HL-60 (cell line): ENCODE measurements at regions not wholly inside any gene's neighbourhood (a gene's known extent, or its start where the extent isn't known, plus 50 kb on each side); places are given as distances from the start of the nearest gene placed in this dataset.

ENCODE experiments used
- DNase-seq, 2 experiments: peaks; one replicate each; pipeline ENCODE4 v3.0.0-alpha.2; 2010 to 2020; ENCODE audit warnings: low read depth in 1 of 2, low spot score in 1 of 2
- H3K27ac ChIP-seq: fragments of 250-450 bp; sonication (Bioruptor Pico); replicated peaks from 2 replicates; pipeline ENCODE4 v1.5.1; 2020; ENCODE audit warnings: mild to moderate bottlenecking, moderate library complexity
- H3K27me3 ChIP-seq: fragments of 250-450 bp; sonication (Bioruptor Pico); 2 replicates; pipeline ENCODE4 v1.5.1; 2021; ENCODE audit warnings: mild to moderate bottlenecking, moderate library complexity; ENCODE audit not compliant: insufficient read depth, poor library complexity, severe bottlenecking
- H3K4me3 ChIP-seq: replicated peaks from 2 replicates; pipeline ENCODE4 v1.5.1; 2011; ENCODE audit warnings: mild to moderate bottlenecking, control low read depth, low read length; ENCODE audit not compliant: insufficient read depth
- GABPA ChIP-seq: IDR thresholded peaks from 2 replicates; pipeline ENCODE4 v1.6.1; 2012; ENCODE audit warnings: low read depth
- POLR2AphosphoS5 ChIP-seq: IDR thresholded peaks from 2 replicates; pipeline ENCODE4 v1.6.1; 2012; ENCODE audit warnings: low read depth
- REST ChIP-seq: IDR thresholded peaks from 2 replicates; pipeline ENCODE4 v1.6.1; 2012; ENCODE audit warnings: low read depth; ENCODE audit not compliant: insufficient replicate concordance
- SPI1 ChIP-seq: IDR thresholded peaks from 2 replicates; pipeline ENCODE4 v1.6.1; 2012; ENCODE audit warnings: low read depth, mild to moderate bottlenecking, borderline replicate concordance
- TF ChIP-seq, protein P1 (sequence below): IDR thresholded peaks from one replicate; pipeline ENCODE4 v1.5.1; 2011; ENCODE audit warnings: low read length, control low read depth, inconsistent platforms; ENCODE audit not compliant: insufficient read depth

DNA sequence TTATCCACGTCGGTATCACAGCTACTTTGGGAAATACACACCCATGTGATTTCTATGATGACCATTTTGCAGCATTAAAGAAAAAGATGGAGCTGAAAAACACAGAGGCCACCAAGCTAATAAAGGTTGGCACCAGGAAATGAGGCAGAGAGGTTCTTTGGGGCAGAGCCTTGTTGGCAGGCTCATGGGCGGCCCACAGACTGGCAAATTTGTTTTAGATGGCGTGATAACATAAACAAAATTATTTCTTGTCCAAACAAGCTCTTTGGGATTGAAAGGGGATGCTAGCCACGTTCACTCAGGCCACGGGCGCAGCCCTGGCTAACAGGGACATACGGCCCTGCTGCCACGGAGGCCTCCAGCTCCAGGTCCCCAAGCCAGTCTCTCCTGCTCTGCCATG, 135.9 kb upstream of the ZMIZ1 start:
- no peaks in the 10 kb centered on the region for H3K27me3 ChIP-seq
- no peak for TF ChIP-seq REST
- TF ChIP-seq, protein P1, sequence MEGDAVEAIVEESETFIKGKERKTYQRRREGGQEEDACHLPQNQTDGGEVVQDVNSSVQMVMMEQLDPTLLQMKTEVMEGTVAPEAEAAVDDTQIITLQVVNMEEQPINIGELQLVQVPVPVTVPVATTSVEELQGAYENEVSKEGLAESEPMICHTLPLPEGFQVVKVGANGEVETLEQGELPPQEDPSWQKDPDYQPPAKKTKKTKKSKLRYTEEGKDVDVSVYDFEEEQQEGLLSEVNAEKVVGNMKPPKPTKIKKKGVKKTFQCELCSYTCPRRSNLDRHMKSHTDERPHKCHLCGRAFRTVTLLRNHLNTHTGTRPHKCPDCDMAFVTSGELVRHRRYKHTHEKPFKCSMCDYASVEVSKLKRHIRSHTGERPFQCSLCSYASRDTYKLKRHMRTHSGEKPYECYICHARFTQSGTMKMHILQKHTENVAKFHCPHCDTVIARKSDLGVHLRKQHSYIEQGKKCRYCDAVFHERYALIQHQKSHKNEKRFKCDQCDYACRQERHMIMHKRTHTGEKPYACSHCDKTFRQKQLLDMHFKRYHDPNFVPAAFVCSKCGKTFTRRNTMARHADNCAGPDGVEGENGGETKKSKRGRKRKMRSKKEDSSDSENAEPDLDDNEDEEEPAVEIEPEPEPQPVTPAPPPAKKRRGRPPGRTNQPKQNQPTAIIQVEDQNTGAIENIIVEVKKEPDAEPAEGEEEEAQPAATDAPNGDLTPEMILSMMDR = no peak
- TF ChIP-seq GABPA = no peak
- TF ChIP-seq POLR2AphosphoS5 = no peak
- no peak for TF ChIP-seq SPI1
- no peak overlapping the region for H3K27ac ChIP-seq
- no peak overlapping the region for H3K4me3 ChIP-seq
- no peak for DNase-seq

DNA sequence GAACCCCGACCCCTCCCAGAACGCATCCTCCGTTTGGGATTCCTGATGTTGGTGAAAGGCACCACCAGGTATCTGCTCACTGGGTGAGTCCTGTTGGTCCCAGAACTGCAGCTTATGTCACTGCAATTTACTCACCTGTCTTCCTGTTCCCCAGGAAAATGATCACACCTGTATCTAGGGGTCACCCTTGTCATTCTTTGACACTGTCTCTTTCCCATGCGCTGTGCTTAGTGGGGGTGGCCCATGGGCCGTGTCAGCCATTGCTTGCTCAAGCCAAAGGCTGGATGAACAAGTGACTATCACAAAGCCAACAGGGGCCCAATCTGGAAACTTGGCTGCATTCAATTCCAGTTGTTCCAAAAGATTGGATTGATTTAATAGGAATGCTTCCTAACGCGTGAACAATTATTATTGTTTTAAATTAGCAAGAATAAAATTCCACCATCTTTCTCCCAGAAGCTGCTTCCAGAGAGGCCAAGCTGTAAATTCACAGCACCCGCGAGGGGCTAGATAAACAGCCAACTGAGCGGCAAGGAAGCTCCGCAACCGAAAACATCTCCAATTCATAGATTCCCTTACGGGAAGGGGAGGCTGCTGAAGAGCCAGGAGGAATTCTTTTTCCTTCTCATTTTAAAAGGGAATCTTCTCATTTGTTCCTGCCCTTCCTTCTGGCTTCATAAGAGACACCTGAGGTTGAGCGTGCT, 134.8 kb upstream of the ZMIZ1 start:
- H3K27me3 ChIP-seq = no peaks in the 10 kb centered on the region
- H3K27ac ChIP-seq = no peak overlapping the region
- TF ChIP-seq SPI1 (no peak), GABPA (no peak), POLR2AphosphoS5 (no peak), REST (no peak)
- TF ChIP-seq, protein P1 = no peak
- DNase-seq = no peak
- H3K4me3 ChIP-seq = no peak overlapping the region

DNA sequence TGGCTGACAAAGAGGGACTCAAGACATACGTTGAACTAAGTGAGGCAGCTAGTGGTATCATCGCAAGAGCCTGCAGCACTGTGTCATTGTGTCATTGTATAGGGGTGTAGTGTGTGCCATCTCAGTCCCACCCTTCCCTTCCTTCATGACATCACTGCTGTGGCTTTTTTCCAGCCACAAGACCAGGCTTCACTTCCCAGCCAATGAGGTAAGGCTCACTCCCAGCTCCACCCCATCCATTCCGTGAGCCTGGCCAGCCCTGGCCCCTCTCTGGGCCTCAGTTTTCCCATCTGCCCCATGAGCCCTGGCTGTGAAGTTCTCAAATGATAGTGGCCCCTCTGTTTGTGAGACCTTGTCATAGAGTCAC, 134.3 kb upstream of the ZMIZ1 start:
- DNase-seq = no peak
- H3K27ac ChIP-seq = no peak overlapping the region

More for the DNA sequence above, 134.3 kb upstream of the ZMIZ1 start:
- TF ChIP-seq REST (no peak), GABPA (no peak)
- Histone ChIP-seq H3K4me3 (no peak overlapping the region), H3K27me3 (no peaks in the 10 kb centered on the region)
